ENCODE measurements at regions not wholly inside any gene's neighbourhood (a gene's known extent, or its start where the extent isn't known, plus 50 kb on each side); places are given as distances from the start of the nearest gene placed in this dataset.
"Not testable (repeated sequence)": the region's sequence is repeated elsewhere in the genome, so short reads cannot be mapped to it uniquely, and the experiment has no call there.

DNA sequence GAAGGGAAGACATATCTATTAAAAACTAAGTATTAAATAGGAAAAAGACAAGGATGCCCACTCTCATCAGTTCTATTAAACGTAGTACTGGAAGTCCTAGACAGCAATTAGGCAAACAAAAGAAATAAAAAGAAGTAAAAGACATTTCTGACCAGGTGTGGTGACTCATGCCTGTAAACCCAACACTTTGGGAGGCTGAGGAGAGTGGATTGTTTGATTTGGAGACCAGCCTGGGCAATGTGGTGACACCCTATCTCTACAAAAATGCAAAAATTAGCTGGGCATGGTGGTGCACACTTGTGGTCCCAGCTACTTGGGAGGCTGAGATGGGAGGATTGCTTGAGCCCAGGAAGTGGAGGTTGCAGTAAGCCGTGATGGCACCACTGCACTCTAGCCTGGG, 1071.8 kb downstream of the FAT4 start:
- 87% methylated on average over 2 of the region's 2 CpGs for WGBS
- H3K27ac ChIP-seq (ENCODE audit: low read depth in 1 of 2, low read length in 1 of 2) = no peak overlapping the region
- no peaks in the 10 kb centered on the region for H3K27me3 ChIP-seq (ENCODE audit: control insufficient read depth in 2 of 2, insufficient read depth in 1 of 2, low read length in 1 of 2)
- no peaks in the 10 kb centered on the region for H3K4me1 ChIP-seq (ENCODE audit: control insufficient read depth in 2 of 2, insufficient read depth in 2 of 2, low read length in 2 of 2)
- no peak overlapping the region for H3K4me3 ChIP-seq (ENCODE audit: low read length in 2 of 2)
- H3K36me3 ChIP-seq (ENCODE audit: control insufficient read depth in 2 of 2, insufficient read depth in 2 of 2, low read length in 1 of 2) = no peaks in the 10 kb centered on the region
- no peaks in the 10 kb centered on the region for H3K9me3 ChIP-seq (ENCODE audit: control insufficient read depth in 2 of 2, insufficient read depth in 1 of 2, low read length in 1 of 2)
- DNase-seq (ENCODE audit: low read depth in 6 of 9, low spot score in 9 of 9) = no peak

DNA sequence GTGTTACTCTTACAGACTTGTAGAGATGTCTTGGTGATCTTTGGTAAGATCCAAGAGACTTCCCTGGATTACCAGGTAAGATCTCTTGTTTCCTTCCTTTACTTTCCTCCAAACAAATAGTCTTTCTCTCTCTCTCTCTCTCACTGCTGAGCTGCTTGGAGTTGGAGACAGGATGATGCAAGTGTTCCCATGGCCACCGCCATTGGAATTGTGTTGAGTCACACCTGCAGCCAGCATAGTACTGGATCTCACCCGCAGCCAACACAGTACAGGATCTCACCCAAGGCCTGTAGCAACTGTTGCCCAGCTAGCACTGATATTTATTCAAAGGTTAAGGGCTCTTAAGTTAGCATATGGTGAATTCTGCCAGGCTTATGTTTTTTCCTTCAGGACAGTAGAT, 1080.9 kb downstream of the FAT4 start:
- Histone ChIP-seq H3K36me3 (ENCODE audit: control insufficient read depth in 2 of 2, insufficient read depth in 2 of 2, low read length in 1 of 2) (no peaks in the 10 kb centered on the region), H3K27ac (ENCODE audit: low read depth in 1 of 2, low read length in 1 of 2) (no peak overlapping the region), H3K9me3 (ENCODE audit: control insufficient read depth in 2 of 2, insufficient read depth in 1 of 2, low read length in 1 of 2) (no peaks in the 10 kb centered on the region), H3K4me1 (ENCODE audit: control insufficient read depth in 2 of 2, insufficient read depth in 2 of 2, low read length in 2 of 2) (no peaks in the 10 kb centered on the region), H3K4me3 (ENCODE audit: low read length in 2 of 2) (no peak overlapping the region), H3K27me3 (ENCODE audit: control insufficient read depth in 2 of 2, insufficient read depth in 1 of 2, low read length in 1 of 2) (no peaks in the 10 kb centered on the region)
- no peak for DNase-seq (ENCODE audit: low read depth in 6 of 9, low spot score in 9 of 9)
- 97% methylated on average over 2 of the region's 2 CpGs for WGBS

DNA sequence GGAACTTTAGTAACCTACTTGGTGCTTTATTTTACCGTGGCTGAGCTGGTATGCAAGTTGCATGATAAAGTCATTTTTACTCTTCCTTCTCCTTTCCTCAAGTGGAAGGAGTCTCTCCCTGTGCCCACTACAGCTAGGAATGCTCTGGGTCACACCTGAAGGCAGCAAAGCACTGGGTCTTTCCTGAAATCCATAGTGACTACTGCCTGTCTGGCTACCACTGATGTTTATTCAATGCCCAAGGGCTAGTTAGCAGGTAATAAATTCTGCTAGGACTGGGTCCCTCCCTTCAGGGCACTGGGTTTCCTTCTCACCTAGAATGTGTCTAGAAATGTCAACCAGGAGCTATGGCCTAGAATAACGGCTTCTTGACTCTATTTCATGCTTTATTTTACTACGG, 1081.4 kb downstream of the FAT4 start:
- Histone ChIP-seq H3K4me1 (ENCODE audit: control insufficient read depth in 2 of 2, insufficient read depth in 2 of 2, low read length in 2 of 2) (no peaks in the 10 kb centered on the region), H3K4me3 (ENCODE audit: low read length in 2 of 2) (no peak overlapping the region), H3K27ac (ENCODE audit: low read depth in 1 of 2, low read length in 1 of 2) (no peak overlapping the region), H3K9me3 (ENCODE audit: control insufficient read depth in 2 of 2, insufficient read depth in 1 of 2, low read length in 1 of 2) (no peaks in the 10 kb centered on the region), H3K27me3 (ENCODE audit: control insufficient read depth in 2 of 2, insufficient read depth in 1 of 2, low read length in 1 of 2) (no peaks in the 10 kb centered on the region), H3K36me3 (ENCODE audit: control insufficient read depth in 2 of 2, insufficient read depth in 2 of 2, low read length in 1 of 2) (no peaks in the 10 kb centered on the region)
- DNase-seq (ENCODE audit: low read depth in 6 of 9, low spot score in 9 of 9) = no peak
- WGBS = 90% methylated on average over 3 of the region's 3 CpGs

DNA sequence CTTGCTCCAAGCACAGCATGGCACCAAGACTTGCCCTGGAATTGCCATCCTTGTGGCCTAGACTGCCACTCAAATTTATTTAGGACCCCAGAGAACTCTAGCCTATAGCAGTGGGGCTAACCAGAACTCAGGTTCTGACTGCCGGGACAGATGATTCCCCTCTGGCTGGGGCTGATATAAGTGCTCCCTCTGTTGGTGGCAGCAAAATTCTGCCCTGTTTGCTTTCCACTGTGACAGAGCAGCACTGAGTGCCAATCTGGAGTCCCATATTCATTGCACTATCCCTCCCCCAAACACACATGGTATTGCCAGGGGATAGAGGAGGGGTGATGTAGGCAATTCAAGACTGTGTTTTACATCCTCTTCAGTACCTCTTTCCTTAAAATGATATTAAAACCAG, 1081.9 kb downstream of the FAT4 start:
- no peaks in the 10 kb centered on the region for H3K36me3 ChIP-seq (ENCODE audit: control insufficient read depth in 2 of 2, insufficient read depth in 2 of 2, low read length in 1 of 2)
- H3K9me3 ChIP-seq (ENCODE audit: control insufficient read depth in 2 of 2, insufficient read depth in 1 of 2, low read length in 1 of 2) = no peaks in the 10 kb centered on the region
- H3K4me1 ChIP-seq (ENCODE audit: control insufficient read depth in 2 of 2, insufficient read depth in 2 of 2, low read length in 2 of 2) = no peaks in the 10 kb centered on the region
- 98% methylated on average over 1 of the region's 1 CpG for WGBS
- H3K27ac ChIP-seq (ENCODE audit: low read depth in 1 of 2, low read length in 1 of 2) = no peak overlapping the region
- H3K4me3 ChIP-seq (ENCODE audit: low read length in 2 of 2) = no peak overlapping the region
- no peak for DNase-seq (ENCODE audit: low read depth in 6 of 9, low spot score in 9 of 9)
- H3K27me3 ChIP-seq (ENCODE audit: control insufficient read depth in 2 of 2, insufficient read depth in 1 of 2, low read length in 1 of 2) = no peaks in the 10 kb centered on the region

DNA sequence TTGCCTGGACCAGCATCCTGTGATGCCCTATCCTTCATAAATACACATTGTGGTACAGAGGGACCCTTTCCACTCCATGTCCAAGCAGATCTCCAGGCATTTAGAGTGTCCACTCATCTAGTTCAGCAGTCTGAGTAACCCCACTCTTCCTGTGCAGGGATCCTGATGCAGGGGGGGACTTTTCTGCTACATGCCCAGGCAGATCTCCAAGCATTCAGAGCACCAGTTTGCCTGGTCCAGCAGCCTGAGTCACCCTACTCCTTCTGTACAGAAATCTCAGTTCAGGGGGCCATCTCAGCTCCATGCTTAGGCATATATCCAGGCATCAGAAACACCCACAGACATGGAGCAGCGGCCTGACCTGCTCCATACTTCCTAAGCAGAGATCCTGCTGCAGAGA, 1089.8 kb downstream of the FAT4 start:
- no peak for DNase-seq (ENCODE audit: low read depth in 6 of 9, low spot score in 9 of 9)
- Histone ChIP-seq H3K4me3 (ENCODE audit: low read length in 2 of 2) (no peak overlapping the region), H3K27ac (ENCODE audit: low read depth in 1 of 2, low read length in 1 of 2) (no peak overlapping the region), H3K9me3 (ENCODE audit: control insufficient read depth in 2 of 2, insufficient read depth in 1 of 2, low read length in 1 of 2) (no peaks in the 10 kb centered on the region), H3K27me3 (ENCODE audit: control insufficient read depth in 2 of 2, insufficient read depth in 1 of 2, low read length in 1 of 2) (no peaks in the 10 kb centered on the region), H3K4me1 (ENCODE audit: control insufficient read depth in 2 of 2, insufficient read depth in 2 of 2, low read length in 2 of 2) (no peaks in the 10 kb centered on the region), H3K36me3 (ENCODE audit: control insufficient read depth in 2 of 2, insufficient read depth in 2 of 2, low read length in 1 of 2) (no peaks in the 10 kb centered on the region)
- WGBS = 75% methylated on average over 1 of the region's 1 CpG

DNA sequence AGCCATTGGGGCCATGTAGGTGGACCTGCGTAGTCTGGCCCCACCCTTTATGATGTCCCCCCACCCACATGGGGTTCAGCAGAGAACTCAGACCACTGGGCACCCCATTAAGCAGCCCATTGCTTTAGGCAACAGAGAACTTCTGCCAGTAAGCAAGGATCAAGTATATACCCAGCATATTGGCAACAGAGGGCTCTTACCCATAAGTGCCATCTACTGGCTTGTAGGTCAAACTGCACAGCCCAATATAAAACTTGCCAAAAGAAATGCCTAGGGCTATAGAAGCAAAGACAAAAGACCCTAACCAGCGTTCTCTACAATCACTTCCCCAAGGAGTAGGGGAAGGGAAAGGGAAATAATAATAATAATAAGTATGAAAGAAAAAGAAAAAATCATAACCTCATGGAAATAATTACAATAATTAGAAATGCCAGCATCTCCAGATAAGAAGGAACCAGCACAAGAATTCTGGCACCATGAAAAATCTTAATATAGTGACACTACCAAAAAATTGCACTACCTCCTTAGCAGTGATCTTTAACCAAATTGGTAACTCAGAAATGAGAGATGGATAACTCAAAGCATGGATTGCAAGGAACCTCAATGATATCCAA, 1090.7 kb downstream of the FAT4 start:
- WGBS = 65% methylated on average over 2 of the region's 2 CpGs
- Histone ChIP-seq H3K36me3 (ENCODE audit: control insufficient read depth in 2 of 2, insufficient read depth in 2 of 2, low read length in 1 of 2) (no peaks in the 10 kb centered on the region), H3K27me3 (ENCODE audit: control insufficient read depth in 2 of 2, insufficient read depth in 1 of 2, low read length in 1 of 2) (no peaks in the 10 kb centered on the region), H3K4me3 (ENCODE audit: low read length in 2 of 2) (no peak overlapping the region), H3K9me3 (ENCODE audit: control insufficient read depth in 2 of 2, insufficient read depth in 1 of 2, low read length in 1 of 2) (no peaks in the 10 kb centered on the region), H3K4me1 (ENCODE audit: control insufficient read depth in 2 of 2, insufficient read depth in 2 of 2, low read length in 2 of 2) (no peaks in the 10 kb centered on the region), H3K27ac (ENCODE audit: low read depth in 1 of 2, low read length in 1 of 2) (no peak overlapping the region)
- DNase-seq (ENCODE audit: low read depth in 6 of 9, low spot score in 9 of 9) = no peak

DNA sequence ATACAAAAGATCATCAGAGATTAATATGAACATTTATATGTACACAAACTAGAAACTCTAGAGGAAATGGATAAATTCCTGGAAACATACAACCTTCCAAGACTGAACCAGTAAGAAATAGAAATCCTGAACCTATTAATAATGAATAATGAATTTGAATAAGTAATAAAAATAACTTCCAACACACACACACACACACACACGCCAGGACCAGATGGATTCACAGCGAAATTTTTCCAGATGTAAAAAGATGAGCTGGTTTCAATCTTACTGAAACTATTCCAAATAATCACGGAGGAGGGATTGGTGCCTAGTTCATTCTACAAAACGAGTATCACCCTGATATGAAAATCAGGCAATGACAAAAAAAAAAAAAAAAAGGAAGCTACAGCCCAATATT, 1095.0 kb downstream of the FAT4 start:
- H3K4me3 ChIP-seq (ENCODE audit: low read length in 2 of 2) = no peak overlapping the region
- no peaks in the 10 kb centered on the region for H3K4me1 ChIP-seq (ENCODE audit: control insufficient read depth in 2 of 2, insufficient read depth in 2 of 2, low read length in 2 of 2)
- WGBS = 86% methylated on average over 4 of the region's 4 CpGs
- H3K27ac ChIP-seq (ENCODE audit: low read depth in 1 of 2, low read length in 1 of 2) = no peak overlapping the region
- DNase-seq (ENCODE audit: low read depth in 6 of 9, low spot score in 9 of 9) = no peak
- H3K27me3 ChIP-seq (ENCODE audit: control insufficient read depth in 2 of 2, insufficient read depth in 1 of 2, low read length in 1 of 2) = no peaks in the 10 kb centered on the region
- no peaks in the 10 kb centered on the region for H3K9me3 ChIP-seq (ENCODE audit: control insufficient read depth in 2 of 2, insufficient read depth in 1 of 2, low read length in 1 of 2)
- H3K36me3 ChIP-seq (ENCODE audit: control insufficient read depth in 2 of 2, insufficient read depth in 2 of 2, low read length in 1 of 2) = no peaks in the 10 kb centered on the region

DNA sequence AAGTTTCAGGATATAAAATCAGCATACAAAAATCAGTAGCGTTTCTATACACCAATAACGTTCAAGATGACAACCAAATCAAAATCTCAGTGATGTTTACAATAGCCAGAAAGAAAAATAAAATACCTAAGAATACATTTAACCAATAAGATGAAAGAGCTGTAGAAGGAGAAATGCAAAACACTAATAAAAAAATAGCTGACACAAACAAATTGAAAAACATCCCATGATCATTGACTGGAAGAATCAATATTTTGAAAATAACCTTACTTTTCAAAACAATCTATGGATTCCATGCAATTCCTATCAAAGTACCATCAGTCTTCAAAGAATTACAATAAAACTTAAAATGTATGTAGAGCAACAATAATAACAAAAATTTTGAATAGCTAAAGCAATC, 1096.3 kb downstream of the FAT4 start:
- no peak overlapping the region for H3K4me3 ChIP-seq (ENCODE audit: low read length in 2 of 2)
- H3K27me3 ChIP-seq (ENCODE audit: control insufficient read depth in 2 of 2, insufficient read depth in 1 of 2, low read length in 1 of 2) = no peaks in the 10 kb centered on the region
- DNase-seq (ENCODE audit: low read depth in 6 of 9, low spot score in 9 of 9) = no peak
- H3K27ac ChIP-seq (ENCODE audit: low read depth in 1 of 2, low read length in 1 of 2) = no peak overlapping the region
- WGBS = 94% methylated on average over 2 of the region's 2 CpGs
- no peaks in the 10 kb centered on the region for H3K36me3 ChIP-seq (ENCODE audit: control insufficient read depth in 2 of 2, insufficient read depth in 2 of 2, low read length in 1 of 2)
- H3K4me1 ChIP-seq (ENCODE audit: control insufficient read depth in 2 of 2, insufficient read depth in 2 of 2, low read length in 2 of 2) = no peaks in the 10 kb centered on the region
- H3K9me3 ChIP-seq (ENCODE audit: control insufficient read depth in 2 of 2, insufficient read depth in 1 of 2, low read length in 1 of 2) = no peaks in the 10 kb centered on the region

DNA sequence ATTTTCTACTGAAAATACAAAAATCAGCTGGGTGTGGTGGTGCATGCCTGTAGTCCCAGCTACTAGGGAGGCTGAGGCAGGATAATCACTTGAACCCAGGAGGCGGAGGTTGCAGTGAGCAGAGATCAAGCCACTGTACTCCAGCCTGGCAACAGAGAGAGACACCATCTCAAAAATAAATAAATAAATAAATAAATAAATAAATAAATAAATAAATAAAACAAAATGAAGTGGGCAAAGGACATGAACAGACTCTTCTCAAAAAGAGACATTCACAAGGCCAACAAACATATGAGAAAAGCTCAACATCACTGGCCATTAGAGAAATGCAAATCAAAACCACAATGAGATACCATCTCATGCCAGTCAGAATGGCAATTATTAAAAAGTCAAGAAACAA, 1097.6 kb downstream of the FAT4 start:
- DNase-seq (ENCODE audit: low read depth in 6 of 9, low spot score in 9 of 9); H3K4me1 ChIP-seq (ENCODE audit: control insufficient read depth in 2 of 2, insufficient read depth in 2 of 2, low read length in 2 of 2); H3K36me3 ChIP-seq (ENCODE audit: control insufficient read depth in 2 of 2, insufficient read depth in 2 of 2, low read length in 1 of 2); H3K27ac ChIP-seq (ENCODE audit: low read depth in 1 of 2, low read length in 1 of 2); H3K27me3 ChIP-seq (ENCODE audit: control insufficient read depth in 2 of 2, insufficient read depth in 1 of 2, low read length in 1 of 2); H3K9me3 ChIP-seq (ENCODE audit: control insufficient read depth in 2 of 2, insufficient read depth in 1 of 2, low read length in 1 of 2); H3K4me3 ChIP-seq (ENCODE audit: low read length in 2 of 2): not testable (repeated sequence)
- WGBS = 96% methylated on average over 1 of the region's 1 CpG

DNA sequence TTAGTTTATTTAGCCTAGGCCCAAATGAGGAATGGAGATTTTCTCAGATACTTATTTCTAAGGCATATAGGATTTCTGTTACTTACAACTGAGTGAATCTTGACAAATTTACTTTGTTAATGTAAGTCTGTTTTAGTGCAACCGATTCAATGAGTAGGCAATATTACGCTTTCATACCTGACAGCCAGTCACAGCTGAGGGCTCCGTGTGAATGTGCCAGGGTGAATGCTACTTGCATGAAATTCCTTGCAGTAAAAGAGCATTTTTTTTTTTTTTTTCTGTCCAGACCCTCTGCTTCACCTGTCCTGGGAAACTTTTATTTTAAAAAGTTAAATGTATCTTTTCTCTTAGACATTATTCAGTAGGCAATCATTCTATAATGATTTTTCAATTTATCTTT, 1100.0 kb downstream of the FAT4 start:
- DNase-seq (ENCODE audit: low read depth in 6 of 9, low spot score in 9 of 9) = no peak
- Histone ChIP-seq H3K9me3 (ENCODE audit: control insufficient read depth in 2 of 2, insufficient read depth in 1 of 2, low read length in 1 of 2) (no peaks in the 10 kb centered on the region), H3K27ac (ENCODE audit: low read depth in 1 of 2, low read length in 1 of 2) (no peak overlapping the region), H3K36me3 (ENCODE audit: control insufficient read depth in 2 of 2, insufficient read depth in 2 of 2, low read length in 1 of 2) (no peaks in the 10 kb centered on the region), H3K4me3 (ENCODE audit: low read length in 2 of 2) (no peak overlapping the region), H3K27me3 (ENCODE audit: control insufficient read depth in 2 of 2, insufficient read depth in 1 of 2, low read length in 1 of 2) (no peaks in the 10 kb centered on the region), H3K4me1 (ENCODE audit: control insufficient read depth in 2 of 2, insufficient read depth in 2 of 2, low read length in 2 of 2) (no peaks in the 10 kb centered on the region)
- WGBS = 91% methylated on average over 3 of the region's 3 CpGs
